ENCODE measurements at regions not wholly inside any gene's neighbourhood (a gene's known extent, or its start where the extent isn't known, plus 50 kb on each side); places are given as distances from the start of the nearest gene placed in this dataset.

GRCh38 chr4:100083289-100083688, 107.0 kb downstream of the DDIT4L start:
- DNase-seq, result no peak

- no peak for DNase-seq
Measured at GRCh38 chr4:100082852-100083251, 107.4 kb downstream of the DDIT4L start.

- DNase-seq, result no peak
Measured at GRCh38 chr4:100081491-100081890, 108.8 kb downstream of the DDIT4L start.

DNA sequence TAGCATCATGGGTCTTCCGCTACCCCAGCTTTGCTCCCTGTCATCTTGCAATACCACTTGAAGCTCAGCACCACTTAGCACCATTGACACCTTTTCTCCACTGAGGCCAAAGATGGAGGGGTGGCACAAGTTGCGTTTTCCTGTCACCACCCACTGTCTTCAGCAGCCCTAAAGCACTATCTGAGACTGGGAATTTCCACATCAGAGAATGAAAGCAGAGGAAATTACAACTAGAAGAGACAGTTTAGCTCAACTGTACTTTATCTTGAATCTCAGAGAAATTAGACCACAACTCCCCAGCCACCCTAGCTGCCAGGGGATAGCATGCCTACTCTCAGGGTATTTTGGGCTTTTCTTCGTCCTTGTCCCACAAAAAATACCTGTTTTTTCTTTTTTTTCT, 111.0 kb downstream of the DDIT4L start:
- DNase-seq, result no peak

DNA sequence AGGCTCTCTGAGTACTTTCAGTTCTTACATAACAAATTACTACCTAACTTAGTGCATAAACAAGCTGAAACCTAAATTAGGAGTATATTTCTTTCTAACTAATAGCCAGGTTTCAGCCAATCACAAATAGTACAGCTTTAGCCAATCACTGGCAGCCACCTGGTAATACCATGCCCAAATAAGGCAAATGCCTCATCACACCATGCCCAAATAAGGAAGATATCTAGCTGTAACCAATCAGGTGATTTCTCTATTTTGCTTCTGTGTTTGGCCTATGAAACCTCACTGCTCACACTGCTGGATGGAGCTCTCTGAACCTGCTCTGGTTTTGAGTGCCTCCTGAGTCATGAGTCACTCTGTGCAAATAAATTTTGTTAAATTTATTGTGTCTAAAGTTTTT, 113.5 kb downstream of the DDIT4L start:
- DNase-seq, result no peak

GRCh38 chr4:100075486-100076270, 114.6 kb downstream of the DDIT4L start:
- no peak for DNase-seq

GRCh38 chr4:100075056-100075455, 115.2 kb downstream of the DDIT4L start:
- DNase-seq, result no peak

- DNase-seq, result no peak
Measured at GRCh38 chr4:100071506-100071905, 118.8 kb downstream of the DDIT4L start.

- DNase-seq, result no peak
Measured at GRCh38 chr4:100070868-100071267, 119.4 kb downstream of the DDIT4L start.

GRCh38 chr4:100069207-100069606, 119.1 kb upstream of the H2AZ1 start:
- DNase-seq, result no peak

GRCh38 chr4:100067255-100067654, 117.2 kb upstream of the H2AZ1 start:
- DNase-seq, result no peak

DNA sequence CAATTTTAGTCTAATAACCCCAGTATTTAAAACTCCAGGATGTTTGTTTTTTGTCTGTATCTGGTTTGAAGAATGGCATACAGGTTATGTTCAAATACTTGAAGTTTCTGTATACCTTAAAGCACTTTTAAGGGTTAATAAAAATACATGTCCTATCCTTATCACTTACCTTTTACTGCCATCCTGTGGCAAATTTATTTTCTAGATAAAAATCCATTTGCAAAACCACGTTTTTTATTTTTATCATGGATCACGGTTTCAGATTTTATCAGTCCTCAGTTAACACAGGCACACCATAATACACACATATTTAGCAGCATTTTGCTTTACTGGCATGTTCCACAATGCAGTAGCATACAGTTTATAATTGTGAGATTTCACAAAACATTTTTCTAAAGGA, 113.3 kb upstream of the H2AZ1 start:
- no peak for DNase-seq

DNA sequence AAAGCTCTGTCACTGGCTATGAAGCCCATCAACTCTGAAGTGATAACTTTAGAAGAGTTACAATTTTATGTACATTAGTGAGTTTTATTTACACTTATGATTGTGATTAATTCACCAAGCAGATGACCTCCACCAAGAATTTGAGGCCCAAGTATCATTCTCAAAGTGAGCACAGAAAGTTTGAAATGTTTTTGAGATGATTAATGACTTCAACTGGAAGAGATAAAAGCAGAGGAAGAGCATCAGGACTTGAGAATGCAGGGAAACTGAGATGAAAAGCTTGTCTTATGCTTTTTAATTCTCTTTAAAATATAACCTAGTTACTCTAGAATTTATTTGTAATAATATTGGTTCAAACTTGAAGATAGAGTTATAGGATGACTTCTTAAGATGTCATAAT, 112.8 kb upstream of the H2AZ1 start:
- no peak for DNase-seq

DNA sequence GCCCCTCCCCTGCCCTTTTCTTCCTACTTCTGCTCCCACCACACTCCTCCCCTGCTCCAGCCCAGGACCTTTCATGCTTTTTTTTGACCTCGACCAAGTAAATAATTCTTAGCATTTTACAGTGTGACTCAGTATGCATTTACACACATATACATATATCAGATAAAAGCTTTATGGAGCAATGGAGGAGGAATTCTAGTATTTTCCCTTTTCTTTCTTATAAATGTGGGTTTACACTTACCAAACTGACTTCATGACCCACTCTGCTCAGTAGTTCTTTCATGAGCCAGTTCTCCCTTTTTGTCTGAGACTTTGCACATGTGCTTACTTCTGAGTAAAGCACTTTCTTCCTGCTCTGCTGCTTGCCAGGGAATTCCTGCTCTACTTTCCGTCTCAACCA, 111.8 kb upstream of the H2AZ1 start:
- DNase-seq, result no peak

DNA sequence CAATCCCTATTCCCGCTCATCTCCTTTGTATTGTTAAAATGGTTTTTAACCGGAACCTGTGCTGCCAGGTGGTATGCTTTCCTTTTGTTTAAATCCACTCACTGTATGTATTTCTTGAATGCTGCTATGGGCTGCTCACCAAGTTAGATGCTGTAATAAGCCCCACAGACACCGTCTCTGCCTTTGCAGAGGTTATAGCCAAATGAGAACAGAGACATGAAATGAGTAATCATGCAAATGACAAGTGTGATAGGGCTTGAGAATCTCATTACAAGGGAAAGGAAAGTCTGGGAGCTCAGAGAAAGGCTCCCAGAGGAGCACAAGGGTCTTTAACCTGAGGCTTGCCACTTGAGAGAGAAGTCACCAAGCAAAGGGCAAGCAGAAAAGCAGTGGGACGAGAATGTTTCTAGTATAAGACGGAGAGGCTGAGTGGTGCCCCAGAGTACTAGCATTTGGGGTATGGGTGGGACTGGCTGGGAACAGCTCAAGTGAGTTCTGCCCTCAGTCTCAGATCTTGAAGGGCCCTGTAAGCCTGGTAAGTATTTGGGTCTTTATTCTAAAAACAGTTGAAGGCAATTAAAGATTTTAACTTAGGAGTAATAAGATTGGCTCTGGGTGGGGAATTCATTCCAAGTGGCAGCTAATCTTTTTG, 110.8 kb upstream of the H2AZ1 start:
- no peak for DNase-seq

DNA sequence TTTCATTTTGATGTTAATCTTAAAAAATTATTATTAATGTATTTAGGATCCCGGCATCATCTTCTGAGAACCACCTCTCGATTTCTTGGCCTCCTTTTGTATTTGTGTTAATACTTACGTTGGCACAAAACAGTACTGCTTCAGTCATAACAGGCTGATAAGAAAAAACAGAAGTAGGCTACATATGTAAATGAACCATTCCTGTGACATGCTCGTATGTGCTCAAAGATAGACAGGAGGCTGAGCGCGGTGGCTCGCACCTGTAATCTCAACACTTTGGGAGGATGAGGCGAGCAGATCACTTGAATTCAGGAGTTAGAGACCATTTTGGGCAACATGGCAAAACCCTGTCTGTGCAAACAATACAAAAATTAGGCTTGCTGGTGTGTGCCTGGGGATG, 109.4 kb upstream of the H2AZ1 start:
- DNase-seq, result no peak

DNA sequence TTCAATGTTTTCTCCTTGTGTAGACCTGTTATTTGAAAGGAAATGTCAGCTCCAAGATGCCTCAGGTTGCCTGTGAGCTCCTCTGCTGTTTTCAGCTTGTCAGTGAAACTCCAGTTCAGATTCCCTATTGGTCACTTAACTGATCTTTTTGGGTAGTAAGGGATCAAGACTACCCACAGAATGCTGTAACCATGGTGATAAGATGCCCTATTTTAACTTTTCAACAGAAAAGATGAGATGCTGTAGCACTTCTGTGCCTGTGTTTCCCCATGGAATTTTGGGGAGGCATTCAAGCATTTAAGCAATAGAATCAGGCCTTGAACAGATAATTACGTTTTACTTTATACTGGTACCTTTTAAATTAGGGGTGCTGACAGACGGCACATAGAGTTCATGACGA, 106.6 kb upstream of the H2AZ1 start:
- DNase-seq, result no peak

DNA sequence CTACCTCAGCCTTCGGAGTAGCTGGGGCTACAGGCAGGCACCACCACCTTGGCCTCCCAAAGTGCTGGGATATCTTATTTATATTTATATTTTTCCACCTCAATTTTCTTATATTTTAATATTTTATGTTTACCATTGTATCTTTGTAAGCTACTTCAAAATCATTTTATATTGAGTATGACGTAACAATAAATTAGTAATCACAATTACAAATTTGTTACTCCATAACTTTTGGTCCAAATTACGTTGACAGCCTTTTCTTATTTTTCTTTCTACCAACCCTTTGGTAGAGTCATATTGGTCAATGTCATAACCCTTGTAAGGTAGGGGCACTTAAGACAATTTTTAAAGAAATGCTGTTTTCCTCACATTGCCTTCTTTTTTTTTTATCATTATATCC, 104.0 kb upstream of the H2AZ1 start:
- DNase-seq, result no peak

- DNase-seq, result no peak
Measured at GRCh38 chr4:100049872-100050271, 99.8 kb upstream of the H2AZ1 start.

GRCh38 chr4:100042711-100043110, 92.6 kb upstream of the H2AZ1 start:
- no peak for DNase-seq

- DNase-seq, result no peak
Measured at GRCh38 chr4:100042235-100042634, 92.2 kb upstream of the H2AZ1 start.

GRCh38 chr4:100041646-100042045, 91.6 kb upstream of the H2AZ1 start:
- DNase-seq, result no peak

- no peak for DNase-seq
Measured at GRCh38 chr4:100034023-100034664, 84.1 kb upstream of the H2AZ1 start.

- DNase-seq, result no peak
Measured at GRCh38 chr4:100026066-100026465, 76.0 kb upstream of the H2AZ1 start.
